Activated CD4-positive, CD25-positive, alpha-beta regulatory T cell treated with anti-CD3 and anti-CD28 coated beads, Interleukin-2, amount 50 U/mL, for 24 hours (primary cell): ENCODE measurements at regions not wholly inside any gene's neighbourhood (a gene's known extent, or its start where the extent isn't known, plus 50 kb on each side); places are given as distances from the start of the nearest gene placed in this dataset.
"Not testable (repeated sequence)": the region's sequence is repeated elsewhere in the genome, so short reads cannot be mapped to it uniquely, and the experiment has no call there.

Experiments
- ATAC-seq, 2 donors: fragments of 150-1000 bp; cut with Tn5 transposase; one replicate each; pipeline ENCODE4 v1.10.0; 2021; ENCODE audit warnings: mild to moderate bottlenecking in 1 of 2, moderate library complexity in 1 of 2

GRCh38 chr14:71165121-71166031 lies 258.1 kb downstream of the PCNX1 start:
- no peak for ATAC-seq

- ATAC-seq: no peak
Measured at GRCh38 chr14:71166180-71166837, 259.1 kb downstream of the PCNX1 start.

GRCh38 chr14:71167325-71167950 lies 260.2 kb downstream of the PCNX1 start:
- not testable (repeated sequence) for ATAC-seq

GRCh38 chr14:71168161-71168560 lies 260.9 kb downstream of the PCNX1 start:
- ATAC-seq: not testable (repeated sequence)

DNA sequence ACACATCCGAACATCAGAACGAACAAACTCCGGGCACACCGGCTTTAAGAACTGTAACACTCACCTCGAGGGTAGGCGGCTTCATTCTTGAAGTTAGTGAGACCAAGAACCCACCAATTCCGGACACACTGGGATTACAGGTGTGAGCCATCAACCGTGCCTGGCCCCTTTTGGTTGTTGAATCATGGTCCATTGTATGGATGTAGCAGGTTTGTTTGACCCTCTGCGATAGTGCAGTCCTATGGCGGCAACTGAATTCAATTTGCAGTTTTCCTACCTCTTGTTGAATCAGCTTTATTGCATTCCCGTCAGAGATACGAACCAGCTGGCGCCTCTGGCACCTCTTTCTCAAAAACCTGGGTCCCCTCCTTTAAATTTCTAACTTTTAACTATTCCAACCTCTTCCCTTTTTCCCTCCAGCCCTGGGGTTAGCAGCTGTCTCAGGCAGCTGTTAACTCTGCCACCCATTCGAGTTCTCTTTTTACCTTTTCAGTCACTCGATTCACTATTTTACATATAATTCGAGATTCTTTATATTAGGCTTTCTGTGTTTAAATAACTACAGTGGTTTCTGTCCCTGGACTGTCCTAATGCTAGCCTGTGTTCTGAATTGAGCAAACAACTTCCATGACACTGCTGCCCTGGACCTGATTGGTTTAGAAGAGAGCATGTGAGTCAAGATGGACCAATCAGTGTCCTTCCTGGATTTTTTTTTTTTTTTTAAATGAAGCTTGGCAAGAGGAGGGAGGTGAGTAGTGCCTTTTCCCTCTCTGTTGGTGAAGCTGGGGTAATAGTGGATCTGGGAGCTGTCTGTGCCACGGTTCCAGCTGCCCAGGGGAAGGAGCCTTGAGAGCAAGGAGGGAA lies 261.5 kb downstream of the PCNX1 start:
- peak in 1 of 2 donors; percentile 41 for ATAC-seq

DNA sequence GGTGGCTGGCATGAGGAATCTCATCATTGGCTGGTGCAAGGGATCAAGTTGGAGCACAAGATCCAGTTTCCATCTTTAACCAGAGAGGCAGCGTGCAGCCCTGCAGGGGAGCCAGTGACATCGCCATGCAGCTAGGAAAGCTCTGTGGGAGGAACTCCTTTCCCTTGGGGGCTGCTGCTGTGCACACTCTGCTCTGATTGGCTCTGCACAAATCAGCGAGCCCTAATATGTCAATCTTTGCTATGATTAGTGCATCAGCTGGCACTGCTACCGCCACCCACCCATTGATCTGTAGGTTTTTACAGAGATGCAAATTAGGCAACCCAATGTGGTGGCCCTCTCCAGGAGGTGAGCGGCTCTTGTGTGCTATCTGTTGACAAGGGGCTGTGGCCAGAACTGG lies 262.6 kb downstream of the PCNX1 start:
- no peak for ATAC-seq

- ATAC-seq: no peak
Measured at GRCh38 chr14:71175491-71175890, 268.2 kb downstream of the PCNX1 start.

DNA sequence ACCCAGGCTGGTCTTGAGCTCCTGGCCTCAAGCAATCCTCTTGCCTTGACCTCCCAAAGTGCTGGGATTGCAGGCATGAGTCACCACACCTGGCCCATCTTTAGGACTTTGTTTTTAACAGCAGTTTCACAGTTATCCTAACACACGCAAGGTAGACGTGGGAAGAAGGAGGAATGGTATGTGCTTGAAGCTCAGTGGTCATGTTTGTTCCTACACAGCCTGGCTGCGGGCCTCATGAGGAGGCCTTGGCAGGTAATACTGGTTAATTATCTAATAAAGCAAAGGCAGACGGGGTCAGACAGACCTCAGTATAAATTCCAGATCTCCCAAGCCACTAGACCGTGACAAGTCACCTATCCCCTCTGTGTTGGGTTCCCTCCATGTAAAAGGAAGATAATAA lies 271.8 kb downstream of the PCNX1 start:
- no peak for ATAC-seq

- no peak for ATAC-seq
Measured at GRCh38 chr14:71180397-71180796, 273.1 kb downstream of the PCNX1 start.

GRCh38 chr14:71181215-71182003 lies 274.1 kb downstream of the PCNX1 start:
- no peak for ATAC-seq

DNA sequence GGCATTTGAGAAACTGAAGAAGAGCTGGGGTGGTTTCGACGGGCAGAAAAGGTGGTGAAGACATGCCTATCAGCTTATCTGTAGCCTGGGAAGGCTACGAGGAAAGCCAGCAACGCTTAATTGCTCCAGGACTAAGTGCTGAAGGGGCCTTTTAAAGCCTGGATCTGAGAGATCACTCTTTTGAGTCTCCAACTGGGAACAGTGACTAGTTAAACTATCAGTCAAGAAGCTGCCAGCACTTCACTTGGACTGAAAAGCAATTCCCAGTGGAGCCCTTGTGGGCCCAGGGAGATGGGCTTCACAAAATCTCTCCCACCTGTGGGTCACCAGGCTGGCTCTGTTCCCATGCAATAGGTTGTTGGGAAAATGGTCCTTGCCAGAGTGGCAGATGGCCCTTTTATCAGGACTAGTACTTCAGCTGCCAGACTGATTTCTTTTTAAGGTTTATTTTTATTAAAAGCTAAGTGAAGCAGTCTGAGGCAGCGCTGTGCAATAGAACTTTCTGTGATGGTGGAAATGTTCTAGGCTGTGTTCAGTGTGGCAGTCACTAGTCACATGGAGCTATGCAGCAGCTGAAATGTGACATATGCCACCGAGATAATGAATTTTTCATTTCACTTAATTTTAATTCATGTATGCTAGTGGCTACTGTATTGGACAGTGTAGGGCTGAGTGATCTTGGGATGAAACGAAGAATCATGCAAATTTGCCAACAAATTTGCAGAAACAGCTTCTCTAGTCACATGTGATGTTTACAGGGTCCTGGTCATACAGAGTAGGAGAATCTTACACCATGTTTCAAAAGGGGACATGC lies 276.8 kb downstream of the PCNX1 start:
- no peak for ATAC-seq

DNA sequence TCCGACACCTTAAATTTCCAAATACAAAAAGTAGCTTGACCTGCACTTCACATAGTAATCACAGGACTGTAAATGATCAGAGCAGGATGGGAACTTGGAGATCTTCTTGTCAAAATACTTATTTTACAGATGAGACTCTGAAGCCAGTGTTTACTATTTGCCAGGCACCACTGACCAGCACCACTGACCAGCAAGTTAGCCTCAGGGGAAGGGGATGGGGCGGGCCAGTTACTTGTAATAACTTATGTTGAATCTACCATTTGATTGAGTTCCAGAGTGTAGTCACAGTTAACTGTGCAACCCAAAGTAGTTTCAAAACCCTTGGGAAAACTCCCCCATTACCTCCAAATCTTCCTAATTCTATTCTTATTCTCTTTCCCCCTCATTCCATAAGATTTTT lies 278.4 kb downstream of the PCNX1 start:
- ATAC-seq: no peak

DNA sequence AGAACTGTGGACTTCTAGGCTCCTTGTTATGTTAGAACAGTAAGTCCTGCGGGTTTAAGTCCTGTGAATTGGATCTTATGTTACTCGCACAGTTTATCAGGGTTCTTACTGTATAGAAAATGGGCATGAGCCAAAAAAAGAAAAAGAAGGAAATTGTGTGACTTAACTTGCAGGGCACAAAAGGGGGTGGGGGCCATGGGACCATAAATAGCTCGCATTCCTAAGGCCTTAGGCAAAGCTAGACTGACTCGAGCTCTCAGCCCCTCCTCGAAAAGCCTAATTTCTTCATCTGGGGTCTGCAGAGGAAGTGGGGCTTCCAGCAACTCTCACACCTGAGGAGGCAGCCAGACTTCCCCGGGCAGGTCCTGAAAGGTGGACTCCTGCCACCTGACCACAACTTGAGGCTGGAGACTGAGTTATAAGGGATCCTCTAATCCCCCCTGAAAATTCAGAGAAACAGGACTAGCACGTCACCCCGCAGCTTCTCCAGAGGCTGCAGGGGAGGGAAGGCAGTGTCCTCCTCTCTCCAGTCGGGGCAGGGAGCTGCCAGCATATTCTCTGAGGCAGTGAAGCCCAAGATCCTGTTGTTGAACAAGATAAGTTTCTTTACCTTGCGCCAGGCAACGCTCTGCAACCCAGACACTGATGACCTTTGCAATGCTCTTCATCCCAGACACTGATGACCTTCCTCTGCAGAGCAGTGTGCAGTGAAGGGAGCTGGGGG lies 280.5 kb downstream of the PCNX1 start:
- ATAC-seq: no peak

DNA sequence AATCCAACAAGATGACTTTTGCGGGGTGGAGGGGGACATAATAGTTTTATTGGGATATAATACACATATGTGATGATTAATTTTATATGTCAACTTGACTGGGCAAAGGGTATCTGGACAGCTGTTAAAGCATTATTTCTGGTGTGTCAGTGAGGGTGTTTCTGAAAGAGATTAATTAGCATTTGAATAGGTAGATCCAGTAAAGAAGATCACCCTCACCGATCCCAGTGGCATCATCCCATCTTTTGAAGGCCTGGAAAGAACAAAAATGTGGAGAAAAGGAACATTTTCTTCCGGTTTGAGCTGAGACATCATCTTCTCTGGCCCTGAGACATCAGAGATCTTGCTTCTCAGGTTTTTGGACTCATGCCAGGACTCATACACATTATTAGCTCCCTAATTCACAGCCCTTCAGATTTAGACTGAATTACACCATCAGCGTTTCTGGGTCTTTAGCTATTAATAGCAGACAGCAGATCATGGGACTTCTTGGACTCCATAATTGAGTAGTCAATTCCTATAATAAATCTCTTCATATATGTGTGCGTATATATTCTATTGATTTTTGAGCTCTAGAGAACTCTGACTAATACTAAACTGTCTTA lies 283.6 kb downstream of the PCNX1 start:
- ATAC-seq: no peak

GRCh38 chr14:71193663-71194062 lies 286.4 kb downstream of the PCNX1 start:
- no peak for ATAC-seq

DNA sequence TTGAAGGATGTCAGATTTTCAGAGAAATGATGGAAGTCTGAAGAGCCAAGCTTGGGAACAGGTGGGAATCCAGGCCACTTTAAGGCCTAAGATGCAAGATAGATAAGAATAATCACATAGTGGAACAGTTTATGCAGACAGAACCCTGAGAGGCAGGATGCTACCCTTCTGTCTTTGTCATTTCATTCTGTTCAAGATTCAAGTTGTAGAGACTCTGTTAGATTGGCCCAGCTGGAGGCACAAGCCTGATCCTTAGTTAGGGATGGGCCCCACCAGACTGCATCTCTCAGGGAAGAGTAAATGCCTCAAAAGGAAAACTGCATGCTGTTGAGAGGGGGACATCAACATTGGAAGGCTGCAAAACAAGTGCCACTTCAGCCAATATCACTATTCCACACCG lies 287.0 kb downstream of the PCNX1 start:
- no peak for ATAC-seq

GRCh38 chr14:71196921-71197320 lies 289.7 kb downstream of the PCNX1 start:
- no peak for ATAC-seq

DNA sequence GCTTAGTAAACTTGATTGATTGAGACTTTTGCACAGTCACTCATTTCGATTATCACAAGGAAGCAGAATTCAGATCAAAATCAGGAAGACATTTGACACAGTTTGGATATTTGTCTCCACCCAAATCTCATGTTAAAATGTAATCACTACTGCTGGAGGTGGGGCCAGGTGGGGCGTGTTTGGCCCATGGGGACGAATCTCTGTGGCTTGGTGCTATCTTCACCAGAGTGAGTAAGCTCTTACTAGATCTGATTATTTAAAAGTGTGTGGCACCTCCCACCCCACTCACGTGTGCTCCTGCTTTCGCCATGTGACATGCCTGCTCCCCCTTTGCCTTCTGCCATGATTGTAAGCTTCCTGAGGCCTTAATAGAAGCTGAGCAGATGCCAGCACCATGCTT lies 291.4 kb downstream of the PCNX1 start:
- ATAC-seq: no peak

DNA sequence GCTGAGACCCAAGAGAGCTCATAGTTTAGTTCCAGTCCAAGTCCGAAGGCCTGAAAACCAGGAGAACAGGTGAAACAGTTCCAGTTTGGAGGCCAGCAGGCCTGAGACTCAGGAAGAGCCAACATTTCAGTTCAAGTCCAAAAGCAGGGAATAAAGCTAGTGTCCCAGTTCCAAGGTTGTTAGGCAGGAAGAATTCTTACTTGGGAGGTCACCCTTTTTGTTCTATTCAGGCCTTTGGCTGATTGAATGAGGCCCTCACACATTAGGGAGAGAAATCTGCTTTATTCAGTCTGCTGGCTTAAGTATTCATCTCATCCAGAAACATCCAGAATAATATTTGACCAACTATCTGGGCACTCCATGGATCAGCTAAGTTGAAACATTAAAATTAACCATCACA lies 294.6 kb downstream of the PCNX1 start:
- no peak for ATAC-seq

- no peak for ATAC-seq
Measured at GRCh38 chr14:71202881-71203280, 295.6 kb downstream of the PCNX1 start.
